ENCODE measurements at regions not wholly inside any gene's neighbourhood (a gene's known extent, or its start where the extent isn't known, plus 50 kb on each side); places are given as distances from the start of the nearest gene placed in this dataset.

GRCh38 chr9:31608416-31608815 is 776.0 kb upstream of the ACO1 start:
- TF ChIP-seq POLR2A (IDR thresholded peaks at IDR 0.05): no peak
- no peak for TF ChIP-seq CTCF (IDR thresholded peaks at IDR 0.05)
- Histone ChIP-seq H3K4me1 (no peaks in the 10 kb centered on the region), H3K36me3 (no peaks in the 10 kb centered on the region), H3K27me3 (no peaks in the 10 kb centered on the region), H3K4me3 (no peak overlapping the region), H3K27ac (no peak overlapping the region), H3K9me3 (no peaks in the 10 kb centered on the region)
- no peak for ATAC-seq
- intact Hi-C loops (cut with DNase I): no loop called here
- no peak for DNase-seq

- Histone ChIP-seq H3K27ac (no peak overlapping the region), H3K4me1 (no peaks in the 10 kb centered on the region), H3K36me3 (no peaks in the 10 kb centered on the region), H3K9me3 (no peaks in the 10 kb centered on the region), H3K27me3 (no peaks in the 10 kb centered on the region), H3K4me3 (no peak overlapping the region)
- TF ChIP-seq CTCF (IDR thresholded peaks at IDR 0.05) (no peak), POLR2A (IDR thresholded peaks at IDR 0.05) (no peak)
- no peak for DNase-seq
- no peak for ATAC-seq
- WGBS, 4 donors: 59 to 72% (median 70%) methylated on average over 1 of the region's 1 CpG
- intact Hi-C loops (cut with DNase I): no loop called here
These were observed 775.6 kb upstream of the ACO1 start for GRCh38 chr9:31608881-31609280.

DNA sequence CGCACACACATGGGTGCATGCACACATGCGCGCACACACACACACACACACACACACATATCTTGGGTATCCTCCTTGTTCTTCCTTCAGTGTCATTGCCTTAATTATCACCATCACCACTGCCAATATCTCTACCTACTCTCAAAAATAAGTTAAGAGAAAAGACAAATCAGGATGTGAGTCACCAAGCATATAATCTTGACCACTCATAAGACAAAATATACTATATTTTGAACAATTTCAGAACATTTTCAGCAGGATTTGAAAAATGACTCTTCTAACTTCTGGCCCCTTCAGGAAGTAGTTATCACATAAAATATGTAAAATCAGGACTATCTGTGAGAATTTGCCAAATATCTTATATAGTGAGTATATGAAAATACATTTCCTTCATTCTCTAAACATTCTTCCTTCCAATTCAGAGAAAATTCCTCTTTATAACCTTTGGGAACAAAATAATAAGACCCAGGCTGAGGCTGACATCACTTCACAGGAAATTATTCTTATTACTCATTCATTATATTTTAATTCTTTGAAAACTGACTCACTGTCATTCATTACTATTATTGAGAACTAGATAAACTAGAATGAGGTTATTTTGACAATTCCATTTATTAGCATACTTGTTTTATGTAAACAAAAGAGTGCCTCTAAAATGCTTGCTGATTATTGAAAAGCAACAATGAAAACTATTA is 772.0 kb upstream of the ACO1 start:
- Histone ChIP-seq H3K27me3 (no peaks in the 10 kb centered on the region), H3K4me1 (no peaks in the 10 kb centered on the region), H3K4me3 (no peak overlapping the region), H3K36me3 (no peaks in the 10 kb centered on the region), H3K9me3 (no peaks in the 10 kb centered on the region), H3K27ac (no peak overlapping the region)
- TF ChIP-seq CTCF (IDR thresholded peaks at IDR 0.05) (no peak), POLR2A (IDR thresholded peaks at IDR 0.05) (no peak)
- intact Hi-C loops (cut with DNase I): no loop called here
- no peak for DNase-seq
- ATAC-seq: no peak
- 88 to 96% (median 90%) methylated on average over 3 of the region's 3 CpGs for WGBS, 4 donors

- DNase-seq (no peak), ATAC-seq (no peak)
- TF ChIP-seq POLR2A (IDR thresholded peaks at IDR 0.05): no peak
- no peak for TF ChIP-seq CTCF (IDR thresholded peaks at IDR 0.05)
- H3K4me1 ChIP-seq: no peaks in the 10 kb centered on the region
- no peak overlapping the region for H3K27ac ChIP-seq
- 72 to 83% (median 76%) methylated on average over 4 of the region's 4 CpGs for WGBS, 4 donors
- no peaks in the 10 kb centered on the region for H3K27me3 ChIP-seq
- intact Hi-C loops (cut with DNase I): no loop called here
- H3K4me3 ChIP-seq: no peak overlapping the region
- no peaks in the 10 kb centered on the region for H3K36me3 ChIP-seq
- no peaks in the 10 kb centered on the region for H3K9me3 ChIP-seq
These were observed 768.5 kb upstream of the ACO1 start for GRCh38 chr9:31615966-31616365.
